HG03442 (cell line): ENCODE measurements at regions not wholly inside any gene's neighbourhood (a gene's known extent, or its start where the extent isn't known, plus 50 kb on each side); places are given as distances from the start of the nearest gene placed in this dataset.
"Not testable (repeated sequence)": the region's sequence is repeated elsewhere in the genome, so short reads cannot be mapped to it uniquely, and the experiment has no call there.

Experiments used
- ATAC-seq: cut with Tn5 transposase; IDR thresholded peaks from one replicate; pipeline ENCODE4 v1.9.1; 2021; ENCODE audit warnings: mild to moderate bottlenecking, moderate library complexity; ENCODE audit not compliant: unreplicated experiment

- no peak for ATAC-seq
These were observed 289.9 kb upstream of the CELF2 start for GRCh38 chr10:10727812-10728211.

DNA sequence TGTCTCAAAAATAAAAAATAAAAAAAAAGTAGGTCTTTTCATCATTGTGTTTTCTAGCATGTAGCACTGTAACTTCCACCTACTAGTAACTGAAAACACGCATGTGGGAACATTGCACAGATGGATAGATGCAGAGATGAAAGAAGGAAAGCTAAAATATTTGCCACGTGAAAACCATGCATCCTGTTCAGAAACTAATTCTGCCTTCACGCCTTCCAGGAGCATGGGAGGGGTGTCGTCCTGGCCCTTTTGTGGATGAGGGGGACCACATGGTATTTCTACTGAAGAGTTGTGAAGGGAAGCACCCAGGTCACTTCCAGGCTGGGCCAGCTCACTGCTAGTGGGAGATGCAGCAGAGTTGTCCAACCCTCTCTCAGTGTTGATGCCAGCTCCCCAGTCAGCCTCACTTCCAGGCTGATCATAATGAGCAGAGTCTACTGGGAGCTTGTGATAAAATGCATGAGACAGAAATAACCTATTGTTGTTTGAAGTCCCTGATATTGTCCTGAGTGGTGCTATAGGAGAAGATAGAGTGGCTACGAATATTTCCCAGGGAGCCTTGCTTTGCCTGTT lies 287.1 kb upstream of the CELF2 start:
- ATAC-seq: no peak

DNA sequence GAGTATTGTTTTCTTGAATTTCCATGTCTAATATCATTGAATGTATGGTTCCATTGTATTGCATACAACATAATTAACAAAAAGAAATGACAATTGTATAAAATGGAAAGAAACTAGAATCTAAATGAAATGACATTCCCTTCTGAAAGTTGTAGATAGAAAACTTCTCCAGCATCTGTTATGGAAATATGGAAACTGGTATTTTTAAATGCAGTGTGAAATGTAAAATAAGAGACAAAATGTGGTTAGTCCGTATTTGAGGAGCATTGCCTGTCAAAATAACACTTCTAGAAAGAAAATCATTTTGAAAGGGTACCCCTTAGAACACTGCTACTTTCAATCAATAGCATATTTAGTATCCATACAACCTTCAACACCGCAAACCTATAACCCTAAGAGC lies 286.3 kb upstream of the CELF2 start:
- ATAC-seq: no peak

DNA sequence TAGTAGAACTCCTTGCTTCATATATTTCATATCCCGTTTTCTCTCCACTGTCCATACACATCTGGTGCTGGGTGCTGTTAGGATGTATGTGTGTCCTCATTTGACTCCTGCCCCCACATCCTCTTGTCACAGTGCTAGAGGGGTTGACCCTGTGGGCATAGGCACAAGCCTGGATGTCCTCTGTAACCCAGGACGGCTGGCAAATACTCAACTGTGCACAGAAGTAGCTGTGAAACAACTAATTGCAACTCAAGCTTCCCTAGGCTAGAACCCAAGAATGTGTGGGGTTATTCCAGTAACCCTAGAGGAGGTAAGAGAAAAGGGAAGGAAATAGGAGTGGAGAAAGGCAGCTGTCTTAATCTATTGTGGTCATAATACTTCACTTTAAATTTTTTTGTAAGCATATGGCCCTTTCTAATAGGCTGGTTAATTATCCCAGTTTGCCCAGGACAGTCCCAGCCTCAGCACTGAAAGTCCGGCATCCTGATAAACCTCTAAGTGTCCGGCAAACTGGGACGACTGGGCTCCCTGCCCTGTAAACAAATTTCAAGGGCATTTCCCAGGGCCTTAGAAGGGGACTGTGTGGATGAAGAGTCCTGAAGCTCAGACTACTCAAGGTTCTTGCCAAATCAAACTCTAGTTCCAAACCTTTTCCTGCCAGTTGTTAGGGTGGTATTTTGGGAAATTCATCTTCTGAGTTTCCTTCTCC lies 283.2 kb upstream of the CELF2 start:
- ATAC-seq: no peak

DNA sequence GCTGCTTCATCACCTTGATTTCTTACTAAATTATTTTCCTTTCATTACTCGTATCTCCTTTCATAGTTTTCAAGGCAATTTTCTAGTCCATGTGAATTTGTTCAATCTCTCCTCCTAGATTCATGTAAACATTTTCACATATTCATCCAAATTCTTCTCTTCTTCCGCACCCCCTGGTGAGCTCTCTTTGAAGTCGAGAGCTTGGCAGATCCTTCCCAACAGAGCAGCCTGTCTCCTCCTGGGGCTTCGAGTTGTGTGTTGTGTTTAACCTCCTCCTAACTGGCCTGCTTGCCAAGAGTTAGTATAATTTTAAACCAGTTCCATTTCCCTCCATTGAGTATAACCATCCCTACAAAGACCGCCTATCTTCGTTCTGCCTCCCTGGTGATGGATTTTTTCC lies 272.4 kb upstream of the CELF2 start:
- ATAC-seq: no peak

GRCh38 chr10:10755490-10755889 lies 262.2 kb upstream of the CELF2 start:
- no peak for ATAC-seq

DNA sequence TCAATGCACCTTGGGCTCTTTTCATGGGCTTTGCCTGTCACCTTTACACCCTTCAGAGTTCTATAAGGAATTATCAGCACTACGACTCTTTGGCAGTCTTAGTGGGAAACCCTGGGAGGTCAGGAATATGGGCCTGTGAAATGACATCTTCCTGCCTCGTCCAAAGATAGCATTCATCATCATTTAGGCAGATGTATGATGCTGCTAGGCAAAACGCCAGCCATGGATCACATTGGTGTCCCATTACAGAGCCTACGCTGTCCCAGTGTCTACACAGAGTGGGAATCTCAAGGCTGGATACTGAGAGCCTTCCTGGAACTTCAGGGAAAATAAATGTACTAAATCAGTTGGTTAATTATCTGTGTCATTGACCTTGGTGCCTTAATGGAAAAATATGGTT lies 259.4 kb upstream of the CELF2 start:
- ATAC-seq: no peak

DNA sequence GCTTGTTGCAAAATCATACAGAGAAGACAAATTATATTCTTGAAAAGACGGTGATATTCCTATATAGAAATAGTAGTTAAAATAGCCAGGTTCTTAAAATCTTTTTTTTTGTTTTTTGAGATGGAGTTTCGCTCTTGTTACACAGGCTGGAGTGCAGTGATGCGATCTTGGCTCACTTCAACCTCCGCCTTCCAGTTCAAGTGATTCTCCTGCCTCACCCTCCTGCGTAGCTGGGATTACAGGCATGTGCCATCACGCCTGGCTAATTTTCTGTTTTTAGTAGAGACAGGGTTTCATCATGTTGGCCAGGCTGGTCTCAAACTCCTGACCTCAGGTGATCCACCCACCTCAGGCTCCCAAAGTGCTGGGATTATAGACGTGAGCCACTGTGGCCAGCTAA lies 257.9 kb upstream of the CELF2 start:
- ATAC-seq: not testable (repeated sequence)

GRCh38 chr10:10765017-10765416 lies 252.7 kb upstream of the CELF2 start:
- no peak for ATAC-seq

DNA sequence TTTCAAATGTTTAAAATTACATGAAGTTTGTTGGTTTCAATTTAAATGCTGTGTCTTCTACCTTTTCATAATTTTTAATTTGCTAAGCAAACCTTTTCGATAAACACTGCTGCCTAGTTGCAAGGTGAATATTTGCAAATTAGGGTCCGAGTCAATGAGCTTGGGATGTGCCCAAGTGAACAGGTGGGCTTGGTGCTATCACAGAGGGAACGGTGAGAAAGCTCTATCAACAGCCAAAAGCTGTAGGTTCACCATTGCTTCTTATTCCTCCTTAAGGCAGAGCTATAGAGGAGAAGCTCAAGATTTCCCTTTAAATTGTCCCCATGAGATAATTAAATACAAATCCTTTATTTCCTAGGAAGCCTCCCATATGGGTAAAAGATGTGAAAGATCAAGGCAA lies 245.3 kb upstream of the CELF2 start:
- ATAC-seq: no peak

- no peak for ATAC-seq
These were observed 244.7 kb upstream of the CELF2 start for GRCh38 chr10:10772874-10773508.

DNA sequence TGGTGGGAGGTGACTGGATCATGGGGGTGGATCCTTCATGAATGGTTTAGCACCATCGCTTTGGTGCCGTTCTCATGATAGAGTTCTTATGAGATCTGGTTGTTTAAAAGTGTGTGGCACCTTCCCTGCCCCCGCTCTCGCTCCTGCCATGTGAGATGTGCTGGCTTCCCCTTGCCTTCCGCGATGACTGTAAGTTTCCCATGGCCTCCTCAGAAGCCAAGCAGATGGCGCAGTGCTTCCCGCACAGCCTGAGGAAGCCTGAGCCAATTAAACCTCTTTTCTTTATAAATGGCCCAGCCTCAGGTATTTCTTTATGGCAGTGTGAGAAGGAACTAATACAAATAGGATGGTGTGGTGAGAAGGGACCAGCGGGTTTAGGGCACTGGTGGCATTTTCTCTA lies 243.3 kb upstream of the CELF2 start:
- ATAC-seq: no peak

- ATAC-seq: no peak
These were observed 241.3 kb upstream of the CELF2 start for GRCh38 chr10:10776363-10776762.

GRCh38 chr10:10777279-10777678 lies 240.4 kb upstream of the CELF2 start:
- no peak for ATAC-seq

- no peak for ATAC-seq
These were observed 239.9 kb upstream of the CELF2 start for GRCh38 chr10:10777723-10778122.

DNA sequence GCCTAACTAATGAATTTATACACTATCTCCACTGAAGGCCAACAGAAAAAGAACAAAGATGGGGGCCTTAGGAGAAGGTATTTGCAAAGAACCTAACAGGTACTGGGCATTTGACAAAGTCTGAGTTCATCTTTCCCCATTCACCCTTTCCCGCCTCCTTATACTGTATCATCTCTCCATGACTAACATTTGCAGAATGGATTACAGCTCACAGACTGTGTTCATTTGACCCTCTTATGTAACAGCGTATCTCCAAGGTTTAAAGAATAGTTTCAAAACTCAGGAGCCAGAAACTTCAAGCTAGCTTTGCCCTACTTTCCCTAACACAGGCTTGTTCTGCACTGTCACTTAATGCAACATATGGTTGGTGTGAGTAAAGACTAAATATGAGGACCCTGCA lies 238.7 kb upstream of the CELF2 start:
- no peak for ATAC-seq

DNA sequence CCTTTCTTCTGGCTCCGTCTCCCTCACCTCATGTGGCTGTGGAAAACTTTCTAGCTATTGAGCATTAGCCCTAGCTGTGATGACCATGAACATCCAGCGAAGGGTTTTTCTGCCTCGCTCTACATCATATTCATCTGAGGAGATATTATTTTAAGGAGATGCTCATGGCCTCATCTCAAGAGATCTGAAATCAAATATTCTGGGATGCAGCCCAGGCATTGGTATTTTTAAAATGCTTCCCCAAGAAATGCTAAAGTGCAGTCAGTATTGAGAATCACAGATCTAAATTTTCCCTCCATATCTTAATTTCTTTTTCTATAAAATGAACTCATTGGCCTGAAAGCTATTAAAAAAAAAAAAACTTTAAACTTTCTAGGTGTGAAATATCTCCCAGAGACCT lies 238.2 kb upstream of the CELF2 start:
- ATAC-seq: no peak

DNA sequence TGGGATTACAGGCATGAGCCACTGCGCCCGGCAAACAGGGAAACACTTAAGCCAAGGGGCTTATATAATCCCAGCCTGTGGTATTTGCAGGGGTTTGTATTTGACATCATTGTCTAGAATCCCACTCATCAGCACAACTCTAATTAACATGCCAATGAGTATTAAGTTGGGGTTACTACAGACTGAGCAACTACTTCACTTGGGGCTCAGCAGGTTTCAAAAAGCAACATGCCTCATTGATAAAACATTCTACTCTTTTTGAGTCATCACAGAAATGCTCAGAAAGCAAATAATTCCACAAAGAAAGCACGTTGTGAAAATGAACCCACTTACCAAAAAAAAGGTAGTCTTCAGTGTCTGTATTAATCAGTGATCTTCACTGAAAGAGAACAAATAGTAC lies 236.9 kb upstream of the CELF2 start:
- ATAC-seq: no peak

GRCh38 chr10:10782603-10783002 lies 235.1 kb upstream of the CELF2 start:
- no peak for ATAC-seq

DNA sequence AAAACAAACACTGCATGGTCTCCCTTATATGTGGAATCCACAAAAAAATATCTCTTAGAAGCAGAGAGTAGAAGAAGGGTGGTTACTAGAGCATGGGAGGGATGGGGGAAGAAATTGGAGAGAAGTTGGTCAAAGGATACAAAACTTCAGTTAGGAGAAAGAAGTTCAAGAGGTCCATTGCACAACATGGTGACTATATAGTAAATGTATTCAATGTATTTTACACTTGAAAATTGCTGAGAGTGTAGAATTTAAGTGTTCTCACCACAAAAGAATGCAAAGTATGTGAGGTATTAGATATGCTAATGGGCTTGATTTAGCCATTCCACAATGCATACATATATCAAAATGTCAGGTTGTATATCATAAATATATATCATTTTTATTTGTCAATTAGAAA lies 232.0 kb upstream of the CELF2 start:
- ATAC-seq: no peak

DNA sequence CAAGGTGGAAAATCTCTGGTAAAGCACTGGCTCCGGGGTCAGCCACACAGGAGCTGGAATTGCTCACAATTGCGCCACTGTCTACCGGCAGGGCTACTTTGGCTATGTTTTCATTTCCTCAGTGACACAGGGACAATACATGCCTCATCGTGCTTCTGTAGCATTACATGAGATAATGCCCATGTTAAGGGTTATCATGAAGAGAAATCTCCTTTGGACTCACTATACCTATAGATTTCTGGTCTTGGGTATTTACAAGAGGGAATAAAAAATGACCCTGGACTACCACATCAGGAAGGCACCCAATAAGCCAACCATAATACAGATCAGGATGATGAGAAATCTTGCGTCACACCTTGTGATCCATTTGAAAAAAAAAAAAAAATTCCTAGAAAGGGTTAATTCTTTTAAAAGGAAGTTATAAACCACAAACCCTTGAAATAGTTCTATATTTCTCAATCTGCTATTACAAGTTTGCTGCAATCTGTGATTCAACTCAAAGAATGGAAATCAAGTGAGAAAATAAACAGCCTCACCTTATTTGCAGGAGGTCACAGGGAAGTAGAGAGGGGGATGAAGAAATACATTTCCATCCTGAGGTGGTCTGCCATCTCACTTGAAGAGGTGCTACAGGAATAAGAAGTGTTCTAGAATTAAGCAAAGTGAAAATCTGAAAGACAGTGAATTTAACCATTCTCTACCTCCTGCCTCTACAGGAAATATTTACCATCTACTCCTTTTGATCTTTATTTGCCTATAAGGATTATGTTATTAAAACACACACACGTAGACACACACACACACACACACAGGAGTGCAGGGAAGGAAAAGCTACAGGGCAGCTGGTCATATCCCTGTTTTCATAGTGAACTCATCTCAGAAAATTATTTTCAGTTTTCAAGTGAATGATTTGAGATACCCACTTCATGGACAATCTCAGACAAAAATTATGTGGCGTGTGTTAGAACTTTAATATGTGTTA lies 231.3 kb upstream of the CELF2 start:
- ATAC-seq: no peak
